Amniotic epithelial cell (primary cell): ENCODE measurements at regions not wholly inside any gene's neighbourhood (a gene's known extent, or its start where the extent isn't known, plus 50 kb on each side); places are given as distances from the start of the nearest gene placed in this dataset.
"Not testable (repeated sequence)": the region's sequence is repeated elsewhere in the genome, so short reads cannot be mapped to it uniquely, and the experiment has no call there.

Experiments
- DNase-seq: peaks from one replicate; pipeline ENCODE4 v3.0.0-alpha.2; 2010; ENCODE audit warnings: low read depth

DNA sequence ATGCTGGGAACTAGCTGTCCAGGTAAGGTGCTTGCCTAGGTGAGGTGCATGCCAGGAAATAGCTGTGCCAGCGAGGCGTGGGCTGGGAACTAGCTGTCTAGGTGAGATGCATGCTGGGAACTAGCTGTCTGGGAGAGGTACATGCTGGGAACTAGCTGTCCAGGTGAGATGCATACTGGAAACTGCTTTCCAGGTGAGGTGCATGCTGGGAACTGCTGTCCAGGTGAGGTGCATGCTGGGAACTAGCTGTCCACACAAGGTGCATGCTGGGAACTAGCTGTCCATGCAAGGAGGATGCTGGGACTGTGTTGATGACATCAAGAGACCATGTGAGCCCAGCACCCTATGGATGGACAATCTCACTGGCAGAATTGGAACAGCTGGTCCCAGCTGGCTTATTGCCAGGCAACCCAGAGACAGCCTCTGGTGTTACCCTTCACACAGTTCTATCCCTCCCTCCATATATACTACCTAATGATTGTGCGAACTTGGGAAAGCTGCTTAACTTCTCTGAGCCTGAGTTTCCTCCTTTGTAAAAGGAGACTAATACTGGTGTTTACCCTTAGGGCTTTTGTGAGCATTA lies 479.9 kb upstream of the RBFOX1 start:
- DNase-seq = no peak

DNA sequence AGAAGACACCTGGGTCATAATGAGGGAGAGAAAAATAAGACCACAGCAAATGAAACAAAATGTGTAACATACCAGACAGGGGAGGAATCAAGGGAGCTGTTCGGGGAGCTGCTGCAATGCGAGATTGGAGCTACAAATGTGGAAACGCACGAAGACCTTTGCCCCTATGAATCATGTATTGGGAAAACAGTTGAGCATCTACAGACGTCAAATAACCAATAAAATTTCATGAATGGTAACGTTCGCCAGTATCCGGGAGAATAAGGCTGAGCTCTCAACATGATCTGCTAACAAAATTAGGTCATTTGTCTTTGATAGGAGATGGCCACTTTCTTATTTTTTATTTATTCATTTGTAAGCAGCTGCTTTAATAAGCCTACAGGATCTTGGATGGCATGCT lies 486.2 kb upstream of the RBFOX1 start:
- DNase-seq = no peak

DNA sequence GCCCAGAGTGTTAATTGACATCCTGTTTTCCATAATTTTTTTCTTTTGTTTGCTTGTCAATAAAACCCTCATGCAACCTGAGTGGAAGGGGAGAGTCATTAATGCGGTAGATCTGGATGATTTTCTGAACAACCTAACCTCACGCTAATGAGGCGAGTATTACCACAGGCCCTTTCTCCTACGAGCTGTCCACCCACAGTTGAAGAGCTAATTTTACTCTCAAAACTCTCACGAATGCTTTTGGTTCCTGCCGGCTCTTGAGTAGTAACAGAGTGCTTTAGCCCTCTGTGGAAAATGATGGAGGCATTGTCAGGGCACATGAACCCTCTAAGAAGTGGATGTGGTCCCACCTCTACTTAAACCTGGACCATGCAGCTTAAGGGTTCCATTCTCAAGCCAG lies 491.3 kb upstream of the RBFOX1 start:
- DNase-seq = no peak

DNA sequence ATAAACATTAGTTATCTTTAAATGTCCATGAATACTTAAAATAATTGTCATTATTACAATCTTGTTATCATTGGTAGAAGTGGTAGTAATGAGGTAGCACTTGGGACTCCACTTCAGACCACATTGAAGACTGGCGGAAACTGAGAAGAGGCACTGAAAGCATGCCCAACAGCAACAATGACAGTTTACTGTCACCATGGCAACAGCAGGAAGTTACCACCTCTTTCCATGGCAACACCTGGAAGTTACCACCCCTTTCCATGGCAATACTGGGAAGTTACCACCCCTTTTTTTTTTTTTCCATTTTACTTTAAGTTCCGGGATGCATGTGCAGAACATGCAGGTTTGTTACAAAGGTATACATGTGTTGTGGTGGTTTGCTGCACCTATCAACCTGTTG lies 494.9 kb upstream of the RBFOX1 start:
- DNase-seq = no peak

DNA sequence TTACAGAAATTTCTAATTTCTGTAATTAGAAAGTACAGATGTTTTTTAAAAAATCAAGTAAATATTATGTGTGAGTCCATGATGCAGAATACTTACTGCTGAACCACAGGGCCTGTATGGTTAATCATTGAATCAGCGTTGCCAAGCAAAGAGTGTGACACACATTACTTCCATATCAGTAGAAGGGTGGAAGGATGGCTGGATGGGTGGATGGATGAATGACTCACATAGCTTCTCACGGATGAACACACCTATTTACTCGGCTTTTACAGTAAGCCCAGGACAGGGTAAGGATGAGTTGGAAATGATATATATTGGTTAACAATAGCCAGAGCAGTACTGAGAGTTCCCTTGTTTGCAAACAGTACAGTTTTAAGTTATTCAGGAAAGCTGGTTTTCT lies 495.9 kb upstream of the RBFOX1 start:
- no peak for DNase-seq

DNA sequence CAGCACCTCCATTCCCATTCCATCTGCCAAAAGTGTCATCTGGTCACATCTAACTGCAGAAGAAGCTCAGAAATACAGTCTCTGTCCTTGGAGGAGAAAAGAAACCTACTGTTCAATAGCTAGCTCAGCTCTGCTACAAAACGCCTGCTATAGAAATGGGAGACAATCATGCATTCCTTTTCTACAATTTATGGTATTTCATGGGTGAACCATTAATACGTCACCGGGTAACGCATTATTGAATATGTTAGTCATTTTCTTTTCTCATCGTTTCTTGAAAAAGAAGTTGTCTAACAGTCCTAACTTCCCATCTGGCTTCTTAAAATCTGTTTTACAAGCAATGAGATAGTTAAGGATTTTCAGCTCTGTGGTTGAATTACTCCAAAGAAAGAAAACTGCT lies 496.7 kb upstream of the RBFOX1 start:
- no peak for DNase-seq

DNA sequence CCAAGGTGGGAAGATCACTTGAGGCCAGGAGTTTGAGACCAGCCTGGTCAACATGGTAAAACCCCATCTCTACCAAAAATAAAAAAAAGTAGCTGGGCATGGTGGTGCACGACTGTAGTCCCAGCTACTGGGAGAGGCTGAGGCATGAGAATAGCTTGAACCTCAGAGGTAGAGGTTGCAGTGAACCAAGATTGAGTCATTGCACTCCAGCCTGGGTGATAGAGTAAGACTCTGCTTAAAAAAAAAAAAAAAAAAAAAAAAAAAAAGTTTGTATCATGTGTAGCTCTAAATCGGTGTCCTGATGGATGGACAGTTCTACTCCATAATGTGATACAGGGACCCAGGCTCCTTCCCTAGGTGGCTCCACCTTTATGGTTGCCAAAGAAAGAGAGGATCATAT lies 497.1 kb upstream of the RBFOX1 start:
- no peak for DNase-seq

DNA sequence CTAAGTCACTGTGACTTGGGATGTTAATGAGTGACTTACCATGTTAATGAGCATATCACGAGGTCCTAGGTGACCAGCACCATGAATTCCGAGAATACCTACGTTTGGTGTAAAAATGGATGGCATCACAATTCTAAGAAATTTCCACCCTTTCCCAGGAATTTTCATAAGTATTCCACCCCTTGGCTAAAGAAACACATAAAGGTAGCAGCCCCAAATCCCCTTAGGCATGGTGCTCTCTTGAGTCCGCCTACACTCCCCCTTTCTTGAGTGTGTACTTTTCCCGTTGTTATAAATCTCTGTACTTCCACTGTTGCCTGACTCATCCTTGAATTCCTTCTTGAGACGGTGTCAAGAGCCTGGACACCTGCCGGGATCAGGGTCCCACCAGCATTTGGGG lies 504.0 kb upstream of the RBFOX1 start:
- DNase-seq = no peak

DNA sequence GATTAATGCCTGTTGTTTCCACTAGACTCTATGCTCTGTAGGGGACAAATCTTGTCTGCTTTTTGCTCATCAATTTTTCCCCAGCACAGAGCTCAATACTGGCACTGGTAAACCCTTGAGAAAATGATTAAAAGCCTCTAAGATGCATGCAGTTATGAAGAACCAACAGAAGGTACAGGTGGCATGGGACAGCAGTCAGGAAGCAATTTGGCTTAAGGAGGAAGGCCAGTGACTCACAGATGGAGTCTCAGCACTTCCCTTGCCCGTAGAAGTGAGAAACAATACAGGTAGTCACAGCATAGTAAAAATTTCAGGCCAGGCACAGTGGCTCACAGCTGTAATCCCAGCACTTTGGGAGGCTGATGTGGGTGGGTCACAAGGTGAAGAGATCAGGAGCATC lies 504.7 kb upstream of the RBFOX1 start:
- DNase-seq = no peak

DNA sequence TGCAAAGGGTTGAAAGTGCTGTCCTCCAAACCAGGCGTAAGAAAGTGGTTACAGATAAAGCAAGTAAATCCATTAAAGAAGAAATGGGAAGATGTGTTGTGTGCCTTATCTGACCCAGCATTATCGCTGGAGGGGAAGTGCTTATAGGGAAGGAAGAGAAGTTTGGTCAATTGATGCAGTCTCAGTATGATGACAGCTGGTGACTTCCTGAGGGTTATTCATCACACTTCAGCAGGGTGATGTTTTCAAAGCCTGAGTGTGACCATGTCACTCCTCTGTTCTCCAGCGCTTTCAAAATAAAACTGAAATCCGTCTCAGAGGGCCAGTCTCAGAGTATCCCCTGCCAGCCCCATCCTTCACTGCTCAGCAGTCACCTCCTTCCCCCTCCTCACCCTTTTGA lies 505.4 kb upstream of the RBFOX1 start:
- DNase-seq = no peak

DNA sequence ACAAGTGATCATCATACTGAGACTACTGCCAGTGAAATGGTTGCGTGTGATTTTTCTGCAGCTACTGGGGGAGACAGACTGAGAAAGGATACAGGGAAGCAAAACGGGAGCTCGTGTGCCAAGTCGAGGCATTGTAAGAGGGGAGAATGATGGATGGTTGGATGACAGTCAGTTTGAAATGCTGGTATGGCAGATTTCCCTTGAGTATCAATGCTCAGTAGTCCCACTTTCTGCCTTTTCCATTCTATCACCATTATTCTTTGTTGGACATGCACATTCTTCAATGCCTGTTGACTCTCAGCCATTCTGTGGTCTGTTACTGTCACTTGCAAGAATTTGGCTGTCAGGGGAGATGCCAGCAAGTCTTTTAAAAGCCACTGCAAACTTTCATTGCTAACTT lies 510.6 kb upstream of the RBFOX1 start:
- no peak for DNase-seq

DNA sequence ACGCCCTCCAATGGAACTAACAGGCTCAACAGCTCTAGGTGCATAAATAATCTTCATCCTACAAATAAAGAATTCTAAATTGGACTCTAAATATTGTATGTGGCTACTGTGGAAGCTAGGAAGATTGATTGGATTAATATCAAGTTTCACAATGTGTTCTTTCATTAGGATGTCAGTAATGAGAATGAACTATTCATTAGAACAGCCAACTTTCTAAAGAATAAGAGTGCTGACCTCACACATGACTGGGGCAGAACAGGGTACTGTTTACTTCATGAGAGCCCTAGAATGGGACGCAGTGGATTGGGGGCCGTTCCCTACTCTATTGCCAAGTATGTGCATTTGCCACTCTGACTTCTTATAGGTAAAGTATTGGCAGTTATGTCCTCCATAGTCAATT lies 528.2 kb upstream of the RBFOX1 start:
- no peak for DNase-seq

DNA sequence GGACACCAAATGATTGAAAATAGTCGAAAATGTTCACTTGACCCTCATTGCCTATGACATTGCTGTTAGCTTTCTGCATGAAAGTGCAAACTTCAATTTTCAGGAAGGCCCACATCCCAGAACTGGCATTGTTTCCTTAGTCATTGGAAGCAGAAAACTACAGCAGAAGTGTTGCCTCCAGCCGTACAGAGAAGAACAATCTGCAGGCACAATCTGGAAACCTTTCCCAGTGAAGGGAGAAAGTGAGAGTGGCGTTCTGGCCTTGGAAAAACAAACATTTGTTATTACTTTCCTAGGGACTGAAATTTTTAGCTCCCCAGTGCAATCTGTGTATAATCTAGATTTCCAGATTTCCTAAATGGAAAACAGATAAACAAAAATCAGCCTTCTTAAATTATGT lies 529.5 kb upstream of the RBFOX1 start:
- no peak for DNase-seq

DNA sequence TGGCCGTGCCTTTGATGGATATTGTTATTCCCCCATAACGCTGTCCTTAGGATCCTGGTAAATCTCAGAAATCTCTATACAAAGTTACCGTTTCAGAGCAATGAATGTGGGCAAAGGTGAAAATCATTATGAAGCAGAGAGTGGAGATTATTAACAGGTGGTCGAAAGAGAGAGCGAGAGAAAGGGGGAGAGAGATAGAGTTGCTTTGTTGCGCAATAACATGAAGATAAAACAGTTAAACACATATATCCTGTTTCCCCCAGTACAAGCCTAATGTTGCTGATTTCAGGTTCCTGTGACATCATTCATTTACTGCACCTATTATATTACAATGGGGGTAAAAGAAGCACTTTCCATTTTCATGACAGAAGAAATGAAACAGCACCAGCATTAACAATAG lies 535.4 kb upstream of the RBFOX1 start:
- no peak for DNase-seq

DNA sequence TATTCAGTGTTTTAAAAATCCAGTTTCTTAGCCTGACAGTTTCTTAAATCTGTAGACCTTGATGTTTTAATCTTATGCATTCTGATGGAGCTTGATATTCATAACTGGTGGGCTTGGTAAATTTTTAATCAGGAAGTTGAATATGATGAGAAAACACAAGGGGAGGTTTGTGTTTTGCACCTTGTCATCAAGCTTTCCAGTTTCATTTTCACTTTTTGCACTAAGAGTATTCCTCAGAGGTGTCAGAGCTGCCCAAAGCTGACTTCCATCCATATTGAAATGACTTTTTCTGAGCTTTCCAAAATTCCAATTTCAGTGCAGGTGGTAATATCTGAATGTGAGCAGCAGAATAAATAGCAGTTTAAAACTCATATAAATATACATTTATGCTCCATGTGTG lies 555.0 kb upstream of the RBFOX1 start:
- no peak for DNase-seq

DNA sequence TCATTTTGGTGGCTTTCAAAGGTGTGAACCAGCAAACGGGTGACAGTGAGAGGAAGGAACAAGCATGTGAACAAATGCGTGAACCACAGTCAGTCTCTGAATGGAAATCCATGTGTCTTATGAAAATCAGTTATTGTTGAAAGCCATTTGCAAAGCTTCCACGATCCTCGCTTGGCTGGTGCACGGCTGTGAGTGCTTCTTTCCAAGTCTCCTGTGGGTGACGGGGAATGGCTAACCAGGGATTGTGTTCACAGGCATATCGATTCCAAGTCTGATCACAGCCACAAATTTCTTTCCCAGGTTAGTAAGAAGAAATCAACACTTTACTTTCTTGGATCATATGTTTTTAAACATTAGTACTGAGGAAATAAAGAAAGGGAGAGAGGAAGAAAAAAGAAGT lies 556.9 kb upstream of the RBFOX1 start:
- DNase-seq = no peak

DNA sequence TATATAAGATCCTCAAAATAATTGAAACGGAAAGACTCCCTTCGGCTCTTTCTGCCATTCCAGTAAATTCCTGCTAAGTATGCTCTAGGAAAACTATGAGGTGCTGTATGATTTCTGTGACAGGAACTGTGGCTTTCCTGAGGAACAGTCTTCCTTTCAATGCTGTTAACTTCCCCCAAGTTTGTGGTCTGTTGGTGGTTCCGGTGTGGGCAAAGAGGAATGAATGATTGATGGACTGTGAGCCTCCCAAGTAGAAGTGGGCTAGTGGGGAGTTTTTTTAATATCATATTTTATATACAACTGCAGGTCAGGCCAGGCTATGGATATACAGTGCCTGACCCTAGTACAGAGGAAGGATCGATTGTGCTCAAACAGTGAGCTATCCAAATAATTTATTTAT lies 560.7 kb upstream of the RBFOX1 start:
- DNase-seq = no peak

DNA sequence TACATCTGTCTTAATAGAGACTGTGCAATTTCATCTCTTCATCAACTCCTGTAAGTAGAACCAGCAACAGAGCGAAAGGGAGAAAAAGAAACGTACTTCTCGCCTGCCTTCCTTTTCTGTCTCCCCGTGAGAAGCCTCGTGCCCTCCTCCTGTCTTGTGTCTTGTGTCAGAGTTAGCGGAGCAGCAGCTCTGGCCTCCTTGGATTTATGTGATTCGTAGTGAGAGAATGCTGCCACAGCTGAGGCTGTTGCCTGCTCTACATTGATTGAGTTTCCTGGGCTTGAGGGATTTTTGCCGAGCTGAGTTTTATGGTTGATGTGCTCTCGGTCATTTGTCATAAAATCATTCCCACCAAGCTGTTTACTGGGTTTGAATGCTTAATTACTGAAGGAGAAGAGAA lies 579.1 kb upstream of the RBFOX1 start:
- no peak for DNase-seq

DNA sequence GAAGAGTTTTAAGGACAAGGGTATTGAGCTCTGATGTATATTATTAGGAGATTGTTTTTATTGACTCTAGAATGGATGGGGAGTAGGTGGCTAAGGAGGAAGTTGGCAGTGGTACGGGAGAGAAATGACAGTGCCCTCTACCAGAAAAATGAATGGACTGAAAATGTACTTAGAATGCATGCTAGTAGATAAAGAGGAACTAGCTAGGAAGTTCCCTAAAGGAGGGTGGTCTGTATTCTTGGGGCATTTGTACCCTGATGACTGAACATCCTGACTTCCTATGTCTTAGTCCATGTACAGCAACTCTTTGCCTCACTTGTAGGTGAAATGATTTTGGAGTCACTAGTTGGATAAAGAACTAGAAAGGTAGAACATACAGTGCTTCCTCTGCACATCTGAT lies 581.5 kb upstream of the RBFOX1 start:
- DNase-seq = no peak

DNA sequence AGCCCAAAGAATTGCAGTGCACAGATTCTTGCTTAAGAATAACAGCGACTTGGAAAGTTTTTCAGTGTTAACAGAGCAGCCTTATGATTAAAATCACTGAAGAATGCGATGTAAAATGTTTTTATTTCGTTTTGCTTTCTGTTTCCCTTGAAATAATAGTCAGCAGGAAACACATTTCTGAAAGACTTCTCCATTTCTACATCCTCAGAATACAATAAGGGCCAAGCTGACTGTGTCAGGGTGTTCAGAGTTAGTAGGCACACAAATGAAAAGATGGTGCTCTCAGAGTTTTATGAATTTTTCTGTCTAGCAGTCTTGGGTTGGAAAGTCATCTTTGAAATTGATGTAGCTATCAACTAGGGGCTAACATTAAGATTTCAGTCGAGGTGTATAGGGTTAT lies 582.9 kb upstream of the RBFOX1 start:
- no peak for DNase-seq

DNA sequence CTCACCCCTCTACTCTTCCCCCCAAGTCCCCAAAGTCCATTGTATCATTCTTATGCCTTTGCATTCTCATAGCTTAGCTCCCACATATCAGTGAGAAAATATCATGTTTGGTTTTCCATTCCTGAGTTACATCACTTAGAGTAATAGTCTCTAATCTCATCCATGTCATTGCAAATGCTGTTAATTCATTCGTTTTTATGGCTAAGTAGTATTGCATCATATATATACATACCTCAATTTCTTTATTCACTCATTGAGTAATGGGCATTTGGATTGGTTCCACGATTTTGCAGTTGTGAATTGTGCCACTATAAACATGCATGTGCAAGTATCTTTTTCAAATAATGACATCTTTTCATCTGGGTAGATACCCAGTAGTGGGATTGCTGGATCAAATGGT lies 596.3 kb upstream of the RBFOX1 start:
- DNase-seq = not testable (repeated sequence)

DNA sequence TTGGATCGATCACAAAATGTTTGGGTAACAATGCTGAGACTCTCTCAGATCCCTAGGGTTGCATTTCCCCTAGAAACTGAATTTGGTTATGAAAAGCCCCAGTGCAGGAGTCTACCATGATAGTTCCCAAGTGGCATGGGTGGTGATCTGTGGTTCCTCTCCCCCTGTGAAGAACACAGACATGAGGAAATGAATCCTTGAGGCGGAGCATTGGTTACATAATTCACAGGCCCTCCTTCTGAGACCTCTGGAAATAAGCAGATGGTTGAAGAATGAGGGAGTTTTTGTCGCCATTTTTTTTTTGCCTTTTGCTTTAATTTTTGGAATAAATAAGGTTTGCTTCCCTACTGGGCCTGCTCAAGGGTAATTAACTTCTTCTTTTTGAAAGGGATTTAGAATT lies 597.0 kb upstream of the RBFOX1 start:
- no peak for DNase-seq

DNA sequence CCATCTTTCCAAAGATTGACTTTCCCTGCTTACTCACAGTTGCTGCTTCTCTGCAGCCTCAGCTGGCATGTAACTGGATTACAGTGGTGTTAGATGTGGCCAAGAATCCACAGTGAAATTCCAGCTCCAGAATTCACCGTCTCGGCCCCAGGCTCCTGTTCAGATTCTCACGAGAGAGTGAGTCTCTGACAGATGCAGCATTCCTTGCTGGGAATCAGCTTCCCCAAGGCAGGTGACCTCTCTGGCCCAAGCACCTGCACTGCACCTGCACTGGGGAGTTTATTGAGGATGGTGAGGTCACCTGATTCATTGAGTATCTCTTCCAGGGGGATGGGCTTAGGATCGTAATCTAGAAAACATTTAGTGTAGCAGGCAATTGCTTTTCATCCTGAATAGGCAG lies 600.5 kb upstream of the RBFOX1 start:
- DNase-seq = no peak

DNA sequence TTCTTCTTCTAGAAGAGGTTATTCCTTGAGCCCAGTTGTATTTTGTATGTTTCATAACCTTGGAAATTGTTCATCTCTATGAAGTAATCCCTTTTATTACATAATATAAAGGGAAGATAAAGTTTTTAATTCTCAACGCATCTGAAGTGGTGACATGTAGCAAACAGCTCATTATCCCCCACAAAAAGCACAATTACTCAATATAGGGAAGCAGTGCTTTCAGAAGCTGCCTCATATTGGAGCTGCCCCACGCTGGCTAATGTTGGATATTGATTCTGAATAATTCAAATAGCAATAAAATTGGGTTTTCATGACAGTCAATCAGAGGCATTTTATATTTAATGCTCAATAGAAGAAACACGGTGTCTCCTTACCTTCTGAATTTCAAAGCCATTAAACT lies 604.3 kb upstream of the RBFOX1 start:
- no peak for DNase-seq

DNA sequence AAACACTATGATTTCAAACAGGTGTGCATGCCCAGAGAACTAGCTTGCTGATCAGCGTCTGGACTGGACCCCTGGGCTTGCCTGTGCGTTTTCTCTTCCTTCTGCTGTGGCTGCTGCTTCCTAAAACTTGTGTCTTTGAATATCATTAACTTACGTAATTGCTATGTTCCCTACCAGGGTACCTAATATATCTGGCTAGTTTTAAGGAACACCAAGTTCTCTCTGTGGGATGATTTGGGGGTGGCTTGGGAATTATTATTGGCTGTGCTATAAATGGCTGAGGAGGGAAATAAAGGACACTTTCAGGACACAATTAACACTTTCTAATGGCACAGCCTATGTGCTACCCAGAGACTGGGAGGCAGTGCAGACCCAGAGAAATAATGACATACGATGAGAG lies 606.0 kb upstream of the RBFOX1 start:
- no peak for DNase-seq
